ENCODE measurements at regions not wholly inside any gene's neighbourhood (a gene's known extent, or its start where the extent isn't known, plus 50 kb on each side); places are given as distances from the start of the nearest gene placed in this dataset.

GRCh38 chr6:170081556-170081955 is 209.3 kb downstream of the DLL1 start:
- Histone ChIP-seq H3K27me3 (ENCODE audit: control insufficient read depth in 3 of 3, insufficient read depth in 3 of 3, low read depth in 1 of 3, low read length in 3 of 3) (peaks cover 0 to 9% (median 0%) of the 10 kb centered on the region in 3 experiments), H3K4me2 (ENCODE audit: insufficient read depth, low read length, poor library complexity, severe bottlenecking) (no peak overlapping the region), H3K14ac (ENCODE audit: low read length) (no peak overlapping the region), H3K4me3 (ENCODE audit: low read length in 2 of 2) (no peak overlapping the region), H2BK5ac (ENCODE audit: low read length) (peak overlapping the region; percentile 46), H2AFZ (ENCODE audit: low read length) (no peak overlapping the region), H3K79me1 (ENCODE audit: low read depth, low read length) (no peaks in the 10 kb centered on the region), H3K4me1 (ENCODE audit: control insufficient read depth in 2 of 2, insufficient read depth in 1 of 2, low read depth in 1 of 2, low read length in 2 of 2) (peaks cover 27 to 30% of the 10 kb centered on the region in 2 donors), H3K18ac (ENCODE audit: low read length) (peak overlapping the region; percentile 51), H3K4ac (ENCODE audit: low read length) (peak overlapping the region; percentile 57), H2BK12ac (ENCODE audit: low read length) (peak overlapping the region; percentile 30), H3K36me3 (replicated peaks in 1 of 2; ENCODE audit: control insufficient read depth in 2 of 2, insufficient read depth in 2 of 2, low read length in 2 of 2) (no peaks in the 10 kb centered on the region), H3K9ac (ENCODE audit: low read depth, low read length, poor library complexity) (no peak overlapping the region), H4K91ac (ENCODE audit: low read depth, low read length, poor library complexity) (peak overlapping the region; percentile 60), H4K8ac (ENCODE audit: low read depth, low read length) (no peak overlapping the region), H2BK15ac (ENCODE audit: low read length) (no peak overlapping the region), H3K9me3 (replicated peaks in 1 of 2; ENCODE audit: control insufficient read depth in 2 of 2, insufficient read depth in 1 of 2, low read depth in 1 of 2, low read length in 2 of 2) (peaks cover 0 to 6% of the 10 kb centered on the region in 2 donors), H3K23ac (ENCODE audit: low read depth, low read length, poor library complexity) (no peak overlapping the region), H2AK5ac (ENCODE audit: low read depth, low read length) (peak overlapping the region; percentile 83), H2BK120ac (ENCODE audit: low read depth, low read length) (peak overlapping the region; percentile 4), H3K27ac (replicated peaks; ENCODE audit: low read length) (peak overlapping the region; percentile 82)
- WGBS, 2 donors (ENCODE audit: extremely low coverage in 2 of 2, insufficient read length in 2 of 2, insufficient replicate concordance in 1 of 2): no CpG with 5 or more reads among the region's 13 CpGs
- DNase-seq (ENCODE audit: low spot score): no peak

DNA sequence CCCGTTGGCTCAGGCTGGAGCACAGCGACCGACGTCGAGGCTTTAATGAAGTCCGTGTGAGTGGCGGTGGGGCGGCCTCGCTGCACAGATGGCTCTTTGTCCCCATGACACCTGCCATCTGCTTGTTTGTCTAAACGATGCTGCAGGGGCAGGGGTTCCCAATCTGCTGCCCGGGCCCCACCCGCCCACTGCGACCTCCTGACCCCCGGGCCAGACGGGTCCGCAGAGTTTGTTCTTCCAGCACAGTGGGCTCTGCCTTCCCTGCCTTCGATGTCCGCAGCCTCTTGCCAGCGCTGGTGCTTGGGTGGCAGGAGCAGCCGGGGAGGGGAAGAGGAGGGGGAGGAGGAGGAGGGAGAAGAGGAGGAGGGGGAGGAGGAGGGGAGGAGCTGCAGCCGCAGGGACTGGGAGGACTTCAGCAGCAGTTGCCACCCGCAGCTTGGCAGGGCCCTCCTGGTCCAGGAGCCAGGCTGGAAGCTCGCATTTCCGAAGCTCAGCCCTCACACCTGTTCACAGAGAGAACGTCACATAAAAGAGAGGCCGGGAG is 210.0 kb downstream of the DLL1 start:
- Histone ChIP-seq H2BK120ac (ENCODE audit: low read depth, low read length) (no peak overlapping the region), H3K36me3 (replicated peaks in 1 of 2; ENCODE audit: control insufficient read depth in 2 of 2, insufficient read depth in 2 of 2, low read length in 2 of 2) (no peaks in the 10 kb centered on the region), H3K27ac (replicated peaks; ENCODE audit: low read length) (peak overlapping the region; percentile 82), H3K9me3 (replicated peaks in 1 of 2; ENCODE audit: control insufficient read depth in 2 of 2, insufficient read depth in 1 of 2, low read depth in 1 of 2, low read length in 2 of 2) (peaks cover 0 to 6% of the 10 kb centered on the region in 2 donors), H3K23ac (ENCODE audit: low read depth, low read length, poor library complexity) (no peak overlapping the region), H3K18ac (ENCODE audit: low read length) (peak overlapping the region; percentile 99), H4K91ac (ENCODE audit: low read depth, low read length, poor library complexity) (no peak overlapping the region), H4K8ac (ENCODE audit: low read depth, low read length) (no peak overlapping the region), H3K9ac (ENCODE audit: low read depth, low read length, poor library complexity) (no peak overlapping the region), H3K4me2 (ENCODE audit: insufficient read depth, low read length, poor library complexity, severe bottlenecking) (no peak overlapping the region), H2BK15ac (ENCODE audit: low read length) (no peak overlapping the region), H2BK5ac (ENCODE audit: low read length) (peak overlapping the region; percentile 93), H2AFZ (ENCODE audit: low read length) (peak overlapping the region; percentile 58), H2BK12ac (ENCODE audit: low read length) (peak overlapping the region; percentile 63), H2AK5ac (ENCODE audit: low read depth, low read length) (peak overlapping the region; percentile 88), H3K4me3 (ENCODE audit: low read length in 2 of 2) (no peak overlapping the region), H3K79me1 (ENCODE audit: low read depth, low read length) (no peaks in the 10 kb centered on the region), H3K4me1 (ENCODE audit: control insufficient read depth in 2 of 2, insufficient read depth in 1 of 2, low read depth in 1 of 2, low read length in 2 of 2) (peaks cover 27 to 30% of the 10 kb centered on the region in 2 donors), H3K14ac (ENCODE audit: low read length) (no peak overlapping the region), H3K4ac (ENCODE audit: low read length) (no peak overlapping the region), H3K27me3 (ENCODE audit: control insufficient read depth in 3 of 3, insufficient read depth in 3 of 3, low read depth in 1 of 3, low read length in 3 of 3) (peaks cover 0 to 9% (median 0%) of the 10 kb centered on the region in 3 experiments)
- peak; percentile 87 for DNase-seq (ENCODE audit: low spot score)
- WGBS, 2 donors (ENCODE audit: extremely low coverage in 2 of 2, insufficient read length in 2 of 2, insufficient replicate concordance in 1 of 2): no CpG with 5 or more reads among the region's 26 CpGs

GRCh38 chr6:170080169-170080827 is 210.6 kb downstream of the DLL1 start:
- H3K4ac ChIP-seq (ENCODE audit: low read length): peak overlapping the region; percentile 79
- H3K23ac ChIP-seq (ENCODE audit: low read depth, low read length, poor library complexity): peak overlapping the region; percentile 26
- peak overlapping the region; percentile 56 for H3K9ac ChIP-seq (ENCODE audit: low read depth, low read length, poor library complexity)
- H2AK5ac ChIP-seq (ENCODE audit: low read depth, low read length): peak overlapping the region; percentile 88
- peak overlapping the region; percentile 33 for H2BK120ac ChIP-seq (ENCODE audit: low read depth, low read length)
- peaks cover 0 to 9% (median 0%) of the 10 kb centered on the region in 3 experiments for H3K27me3 ChIP-seq (ENCODE audit: control insufficient read depth in 3 of 3, insufficient read depth in 3 of 3, low read depth in 1 of 3, low read length in 3 of 3)
- no peak overlapping the region for H3K14ac ChIP-seq (ENCODE audit: low read length)
- H3K36me3 ChIP-seq (replicated peaks in 1 of 2; ENCODE audit: control insufficient read depth in 2 of 2, insufficient read depth in 2 of 2, low read length in 2 of 2): no peaks in the 10 kb centered on the region
- H3K4me3 ChIP-seq (ENCODE audit: low read length in 2 of 2): no peak overlapping the region
- H3K4me1 ChIP-seq (ENCODE audit: control insufficient read depth in 2 of 2, insufficient read depth in 1 of 2, low read depth in 1 of 2, low read length in 2 of 2): peaks cover 30% of the 10 kb centered on the region in 2 donors
- peak overlapping the region; percentile 95 for H4K91ac ChIP-seq (ENCODE audit: low read depth, low read length, poor library complexity)
- H3K79me1 ChIP-seq (ENCODE audit: low read depth, low read length): no peaks in the 10 kb centered on the region
- no peak for DNase-seq (ENCODE audit: low spot score)
- H3K9me3 ChIP-seq (replicated peaks in 1 of 2; ENCODE audit: control insufficient read depth in 2 of 2, insufficient read depth in 1 of 2, low read depth in 1 of 2, low read length in 2 of 2): peaks cover 0 to 6% of the 10 kb centered on the region in 2 donors
- H3K27ac ChIP-seq (replicated peaks; ENCODE audit: low read length): peak overlapping the region; percentile 68
- H2BK15ac ChIP-seq (ENCODE audit: low read length): peak overlapping the region; percentile 71
- no peak overlapping the region for H4K8ac ChIP-seq (ENCODE audit: low read depth, low read length)
- no CpG with 5 or more reads among the region's 24 CpGs for WGBS, 2 donors (ENCODE audit: extremely low coverage in 2 of 2, insufficient read length in 2 of 2, insufficient replicate concordance in 1 of 2)
- H3K18ac ChIP-seq (ENCODE audit: low read length): peak overlapping the region; percentile 99
- no peak overlapping the region for H3K4me2 ChIP-seq (ENCODE audit: insufficient read depth, low read length, poor library complexity, severe bottlenecking)
- H2BK5ac ChIP-seq (ENCODE audit: low read length): peak overlapping the region; percentile 93
- peak overlapping the region; percentile 58 for H2AFZ ChIP-seq (ENCODE audit: low read length)
- peak overlapping the region; percentile 63 for H2BK12ac ChIP-seq (ENCODE audit: low read length)

- H3K9ac ChIP-seq (ENCODE audit: low read depth, low read length, poor library complexity): no peak overlapping the region
- H2AK5ac ChIP-seq (ENCODE audit: low read depth, low read length): peak overlapping the region; percentile 63
These were observed 214.3 kb downstream of the DLL1 start for GRCh38 chr6:170076466-170077165.

More at GRCh38 chr6:170076466-170077165, 214.3 kb downstream of the DLL1 start:
- H3K23ac ChIP-seq (ENCODE audit: low read depth, low read length, poor library complexity): no peak overlapping the region
- H3K18ac ChIP-seq (ENCODE audit: low read length): peak overlapping the region; percentile 76
- H2BK5ac ChIP-seq (ENCODE audit: low read length): no peak overlapping the region
- H3K36me3 ChIP-seq (replicated peaks in 1 of 2; ENCODE audit: control insufficient read depth in 2 of 2, insufficient read depth in 2 of 2, low read length in 2 of 2): no peaks in the 10 kb centered on the region
- H2AFZ ChIP-seq (ENCODE audit: low read length): no peak overlapping the region
- H4K91ac ChIP-seq (ENCODE audit: low read depth, low read length, poor library complexity): peak overlapping the region; percentile 57
- H3K4me2 ChIP-seq (ENCODE audit: insufficient read depth, low read length, poor library complexity, severe bottlenecking): no peak overlapping the region
- peak overlapping the region; percentile 77 for H2BK12ac ChIP-seq (ENCODE audit: low read length)
- H3K27me3 ChIP-seq (ENCODE audit: control insufficient read depth in 3 of 3, insufficient read depth in 3 of 3, low read depth in 1 of 3, low read length in 3 of 3): peaks cover 0 to 4% (median 0%) of the 10 kb centered on the region in 3 experiments
- no peak overlapping the region for H2BK120ac ChIP-seq (ENCODE audit: low read depth, low read length)
- no peak overlapping the region for H3K4ac ChIP-seq (ENCODE audit: low read length)
- no peak overlapping the region for H3K14ac ChIP-seq (ENCODE audit: low read length)
- no peak overlapping the region for H4K8ac ChIP-seq (ENCODE audit: low read depth, low read length)
- no peak for DNase-seq (ENCODE audit: low spot score)
- H3K27ac ChIP-seq (replicated peaks; ENCODE audit: low read length): no peak overlapping the region
- H3K4me1 ChIP-seq (ENCODE audit: control insufficient read depth in 2 of 2, insufficient read depth in 1 of 2, low read depth in 1 of 2, low read length in 2 of 2): peaks cover 15 to 23% of the 10 kb centered on the region in 2 donors
- peak overlapping the region; percentile 42 for H2BK15ac ChIP-seq (ENCODE audit: low read length)
- H3K9me3 ChIP-seq (replicated peaks in 1 of 2; ENCODE audit: control insufficient read depth in 2 of 2, insufficient read depth in 1 of 2, low read depth in 1 of 2, low read length in 2 of 2): peaks cover 0 to 6% of the 10 kb centered on the region in 2 donors
- H3K79me1 ChIP-seq (ENCODE audit: low read depth, low read length): no peaks in the 10 kb centered on the region
- no CpG with 5 or more reads among the region's 21 CpGs for WGBS, 2 donors (ENCODE audit: extremely low coverage in 2 of 2, insufficient read length in 2 of 2, insufficient replicate concordance in 1 of 2)
- no peak overlapping the region for H3K4me3 ChIP-seq (ENCODE audit: low read length in 2 of 2)
